HL-60 (cell line): ENCODE measurements at regions not wholly inside any gene's neighbourhood (a gene's known extent, or its start where the extent isn't known, plus 50 kb on each side); places are given as distances from the start of the nearest gene placed in this dataset.
"Not testable (repeated sequence)": the region's sequence is repeated elsewhere in the genome, so short reads cannot be mapped to it uniquely, and the experiment has no call there.

Experiments
- DNase-seq, 2 experiments: peaks; one replicate each; pipeline ENCODE4 v3.0.0-alpha.2; 2010 to 2020; ENCODE audit warnings: low read depth in 1 of 2, low spot score in 1 of 2
- H3K27ac ChIP-seq: fragments of 250-450 bp; sonication (Bioruptor Pico); replicated peaks from 2 replicates; pipeline ENCODE4 v1.5.1; 2020; ENCODE audit warnings: mild to moderate bottlenecking, moderate library complexity
- H3K27me3 ChIP-seq: fragments of 250-450 bp; sonication (Bioruptor Pico); 2 replicates; pipeline ENCODE4 v1.5.1; 2021; ENCODE audit warnings: mild to moderate bottlenecking, moderate library complexity; ENCODE audit not compliant: insufficient read depth, poor library complexity, severe bottlenecking
- H3K4me3 ChIP-seq: replicated peaks from 2 replicates; pipeline ENCODE4 v1.5.1; 2011; ENCODE audit warnings: mild to moderate bottlenecking, control low read depth, low read length; ENCODE audit not compliant: insufficient read depth
- CTCF ChIP-seq: IDR thresholded peaks from one replicate; pipeline ENCODE4 v1.5.1; 2011; ENCODE audit warnings: low read length, control low read depth, inconsistent platforms; ENCODE audit not compliant: insufficient read depth
- GABPA ChIP-seq: IDR thresholded peaks from 2 replicates; pipeline ENCODE4 v1.6.1; 2012; ENCODE audit warnings: low read depth
- POLR2AphosphoS5 ChIP-seq: IDR thresholded peaks from 2 replicates; pipeline ENCODE4 v1.6.1; 2012; ENCODE audit warnings: low read depth
- REST ChIP-seq: IDR thresholded peaks from 2 replicates; pipeline ENCODE4 v1.6.1; 2012; ENCODE audit warnings: low read depth; ENCODE audit not compliant: insufficient replicate concordance
- SPI1 ChIP-seq: IDR thresholded peaks from 2 replicates; pipeline ENCODE4 v1.6.1; 2012; ENCODE audit warnings: low read depth, mild to moderate bottlenecking, borderline replicate concordance

- Histone ChIP-seq H3K27me3 (no peaks in the 10 kb centered on the region), H3K27ac (no peak overlapping the region), H3K4me3 (no peak overlapping the region)
- TF ChIP-seq CTCF (no peak), SPI1 (no peak), REST (no peak), POLR2AphosphoS5 (no peak), GABPA (no peak)
- no peak for DNase-seq
Measured at GRCh38 chr10:21385536-21385935, 139.9 kb downstream of the SKIDA1 start.

- no peaks in the 10 kb centered on the region for H3K27me3 ChIP-seq
- no peak overlapping the region for H3K4me3 ChIP-seq
- no peak overlapping the region for H3K27ac ChIP-seq
- TF ChIP-seq SPI1: no peak
- no peak for TF ChIP-seq REST
- TF ChIP-seq CTCF: no peak
- no peak for TF ChIP-seq POLR2AphosphoS5
- no peak for TF ChIP-seq GABPA
- DNase-seq: no peak
Measured at GRCh38 chr10:21379143-21379542, 146.3 kb downstream of the SKIDA1 start.

GRCh38 chr10:21375274-21375673 lies 150.2 kb downstream of the SKIDA1 start:
- not testable (repeated sequence) for DNase-seq, H3K4me3 ChIP-seq, H3K27ac ChIP-seq, H3K27me3 ChIP-seq

- not testable (repeated sequence) for DNase-seq, H3K4me3 ChIP-seq, H3K27me3 ChIP-seq, H3K27ac ChIP-seq
Measured at GRCh38 chr10:21373881-21374280, 151.6 kb downstream of the SKIDA1 start.

GRCh38 chr10:21372651-21373410 lies 152.7 kb downstream of the SKIDA1 start:
- no peak overlapping the region for H3K27ac ChIP-seq
- H3K4me3 ChIP-seq: no peak overlapping the region
- peak in 1 of 2 experiments; percentile 4 for DNase-seq
- TF ChIP-seq REST (no peak), SPI1 (no peak), GABPA (no peak), CTCF (no peak), POLR2AphosphoS5 (no peak)
- no peaks in the 10 kb centered on the region for H3K27me3 ChIP-seq
